ENCODE measurements at regions not wholly inside any gene's neighbourhood (a gene's known extent, or its start where the extent isn't known, plus 50 kb on each side); places are given as distances from the start of the nearest gene placed in this dataset.

DNA sequence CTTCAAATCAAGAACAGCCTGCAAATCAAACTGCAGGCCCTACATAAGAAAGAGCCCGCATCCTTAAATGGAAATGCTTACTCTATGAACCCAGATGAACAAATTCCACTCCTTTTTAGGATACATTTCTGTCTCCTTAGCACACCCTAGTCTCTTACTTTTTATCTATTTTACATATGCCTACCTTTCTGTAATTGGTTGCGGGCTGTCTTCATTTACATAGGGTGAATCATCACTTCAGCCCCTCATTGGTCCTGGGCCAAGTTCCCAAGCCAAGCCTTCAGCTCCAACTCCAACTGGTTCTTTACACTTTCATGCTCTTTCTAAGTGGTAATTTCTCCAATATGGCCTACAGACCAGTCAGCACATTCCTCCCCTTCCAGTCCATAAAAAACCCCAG is 219.3 kb downstream of the TRAM1L1 start:
- intact Hi-C loops (cut with DNase I) = no loop called here

DNA sequence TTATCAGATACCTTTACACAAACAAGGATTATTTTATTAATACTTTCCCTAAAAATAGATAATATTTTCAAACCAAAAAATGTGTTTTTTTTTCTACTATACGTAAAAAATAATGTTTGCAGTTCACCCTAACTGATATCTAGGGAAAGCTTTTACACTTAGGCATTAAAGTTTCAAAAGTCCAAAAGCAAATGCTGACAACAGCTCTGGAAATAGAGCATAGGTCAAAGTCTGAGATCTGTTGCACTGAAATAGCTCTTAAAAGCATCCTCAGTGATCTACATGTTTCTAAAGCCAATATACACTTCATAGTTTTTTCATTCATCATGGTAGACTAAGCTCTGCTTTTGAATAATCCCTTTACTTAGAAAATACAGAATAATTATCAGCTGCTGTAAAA is 222.8 kb downstream of the TRAM1L1 start:
- Histone ChIP-seq H3K36me3 (no peaks in the 10 kb centered on the region), H3K27me3 (no peaks in the 10 kb centered on the region), H3K4me3 (no peak overlapping the region), H3K4me1 (no peaks in the 10 kb centered on the region), H3K9me3 (peaks cover 0 to 2% of the 10 kb centered on the region in 2 donors), H3K27ac (no peak overlapping the region)
- DNase-seq = no peak
- ATAC-seq = no peak
- TF ChIP-seq, protein P1, sequence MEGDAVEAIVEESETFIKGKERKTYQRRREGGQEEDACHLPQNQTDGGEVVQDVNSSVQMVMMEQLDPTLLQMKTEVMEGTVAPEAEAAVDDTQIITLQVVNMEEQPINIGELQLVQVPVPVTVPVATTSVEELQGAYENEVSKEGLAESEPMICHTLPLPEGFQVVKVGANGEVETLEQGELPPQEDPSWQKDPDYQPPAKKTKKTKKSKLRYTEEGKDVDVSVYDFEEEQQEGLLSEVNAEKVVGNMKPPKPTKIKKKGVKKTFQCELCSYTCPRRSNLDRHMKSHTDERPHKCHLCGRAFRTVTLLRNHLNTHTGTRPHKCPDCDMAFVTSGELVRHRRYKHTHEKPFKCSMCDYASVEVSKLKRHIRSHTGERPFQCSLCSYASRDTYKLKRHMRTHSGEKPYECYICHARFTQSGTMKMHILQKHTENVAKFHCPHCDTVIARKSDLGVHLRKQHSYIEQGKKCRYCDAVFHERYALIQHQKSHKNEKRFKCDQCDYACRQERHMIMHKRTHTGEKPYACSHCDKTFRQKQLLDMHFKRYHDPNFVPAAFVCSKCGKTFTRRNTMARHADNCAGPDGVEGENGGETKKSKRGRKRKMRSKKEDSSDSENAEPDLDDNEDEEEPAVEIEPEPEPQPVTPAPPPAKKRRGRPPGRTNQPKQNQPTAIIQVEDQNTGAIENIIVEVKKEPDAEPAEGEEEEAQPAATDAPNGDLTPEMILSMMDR (IDR thresholded peaks at IDR 0.05) = no peak
- intact Hi-C loops (cut with DNase I) = no loop called here

More for the DNA sequence above, 219.3 kb downstream of the TRAM1L1 start:
- Histone ChIP-seq H3K36me3 (no peaks in the 10 kb centered on the region), H3K27ac (no peak overlapping the region), H3K4me3 (no peak overlapping the region), H3K9me3 (peaks cover 0 to 2% of the 10 kb centered on the region in 2 donors), H3K27me3 (no peaks in the 10 kb centered on the region), H3K4me1 (no peaks in the 10 kb centered on the region)
- no peak for ATAC-seq
- no peak for DNase-seq
- TF ChIP-seq, protein P1 (IDR thresholded peaks at IDR 0.05) = no peak

DNA sequence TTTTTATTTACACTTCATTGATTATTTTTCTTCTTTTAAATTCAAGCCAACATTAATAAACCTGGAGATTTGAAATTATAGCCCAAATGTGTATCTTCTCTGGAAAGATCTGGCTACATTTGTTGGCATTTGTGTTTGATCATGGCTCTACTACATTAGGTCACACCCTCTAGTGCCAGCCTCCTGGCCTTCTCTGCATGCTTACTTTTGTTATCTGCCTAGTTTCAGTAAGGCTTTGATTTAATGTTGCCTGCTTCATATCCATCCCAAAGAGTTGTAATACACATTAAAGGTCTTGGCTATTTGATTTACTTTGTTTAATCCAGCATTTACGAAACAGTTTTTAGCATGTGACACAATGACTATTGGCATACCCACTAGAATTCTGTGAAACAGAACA is 224.5 kb downstream of the TRAM1L1 start:
- Histone ChIP-seq H3K4me1 (no peaks in the 10 kb centered on the region), H3K9me3 (peaks cover 0 to 2% of the 10 kb centered on the region in 2 donors), H3K36me3 (no peaks in the 10 kb centered on the region), H3K27ac (no peak overlapping the region), H3K4me3 (no peak overlapping the region), H3K27me3 (no peaks in the 10 kb centered on the region)
- DNase-seq (no peak), ATAC-seq (no peak)
- TF ChIP-seq, protein P1 (IDR thresholded peaks at IDR 0.05) = no peak
- intact Hi-C loops (cut with DNase I) = no loop called here

DNA sequence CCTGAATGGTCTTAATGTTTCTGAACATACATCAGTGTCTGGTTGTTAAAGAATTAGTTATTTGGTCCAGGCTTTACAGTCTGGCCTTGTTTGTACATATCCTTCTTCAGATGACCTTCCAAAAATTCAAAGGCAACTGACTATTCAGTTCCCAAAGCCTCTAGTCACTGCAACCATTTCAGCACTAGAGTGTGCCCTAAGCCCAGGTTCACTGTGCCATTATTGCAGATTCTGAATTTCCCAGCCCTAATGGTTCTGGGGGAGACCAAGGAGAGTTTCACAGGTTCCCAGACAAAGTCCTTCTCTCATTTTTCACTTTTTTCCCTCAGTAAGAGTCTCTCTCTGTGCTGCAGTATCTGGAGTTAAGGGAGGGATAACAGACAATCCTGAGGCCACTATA is 235.8 kb downstream of the TRAM1L1 start:
- H3K9me3 ChIP-seq = no peaks in the 10 kb centered on the region
- TF ChIP-seq, protein P1 (IDR thresholded peaks at IDR 0.05) = no peak
- intact Hi-C loops (cut with DNase I) = no loop called here
- DNase-seq (no peak), ATAC-seq (no peak)
- H3K27ac ChIP-seq = no peak overlapping the region
- H3K27me3 ChIP-seq = no peaks in the 10 kb centered on the region
- H3K4me1 ChIP-seq = no peaks in the 10 kb centered on the region
- H3K4me3 ChIP-seq = no peak overlapping the region
- H3K36me3 ChIP-seq = no peaks in the 10 kb centered on the region

DNA sequence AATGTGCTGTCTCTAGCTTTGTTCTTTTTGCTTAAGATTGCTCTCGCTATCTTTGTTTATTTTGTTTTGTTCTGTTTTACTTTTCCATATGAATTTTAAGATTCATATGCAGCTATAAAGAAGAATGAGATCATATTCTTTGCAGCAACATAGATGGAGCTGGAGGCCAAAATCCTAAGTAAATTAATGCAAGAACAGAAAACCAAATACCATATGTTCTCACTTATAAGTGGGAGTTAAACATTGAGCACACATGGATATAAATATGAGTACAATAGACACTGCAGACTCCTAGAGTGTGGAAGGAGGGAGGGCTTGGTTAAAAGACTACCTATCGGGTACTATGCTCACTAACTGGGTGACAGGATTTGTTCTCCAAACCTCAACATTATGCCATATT is 237.8 kb downstream of the TRAM1L1 start:
- TF ChIP-seq, protein P1 (IDR thresholded peaks at IDR 0.05) = no peak
- no peak for DNase-seq
- Histone ChIP-seq H3K9me3 (no peaks in the 10 kb centered on the region), H3K4me1 (no peaks in the 10 kb centered on the region), H3K4me3 (no peak overlapping the region), H3K27me3 (no peaks in the 10 kb centered on the region), H3K27ac (no peak overlapping the region), H3K36me3 (no peaks in the 10 kb centered on the region)
- ATAC-seq = no peak
- intact Hi-C loops (cut with DNase I) = no loop called here

Measured in left lung (tissue), 4 donors.